ENCODE measurements at regions not wholly inside any gene's neighbourhood (a gene's known extent, or its start where the extent isn't known, plus 50 kb on each side); places are given as distances from the start of the nearest gene placed in this dataset.

DNA sequence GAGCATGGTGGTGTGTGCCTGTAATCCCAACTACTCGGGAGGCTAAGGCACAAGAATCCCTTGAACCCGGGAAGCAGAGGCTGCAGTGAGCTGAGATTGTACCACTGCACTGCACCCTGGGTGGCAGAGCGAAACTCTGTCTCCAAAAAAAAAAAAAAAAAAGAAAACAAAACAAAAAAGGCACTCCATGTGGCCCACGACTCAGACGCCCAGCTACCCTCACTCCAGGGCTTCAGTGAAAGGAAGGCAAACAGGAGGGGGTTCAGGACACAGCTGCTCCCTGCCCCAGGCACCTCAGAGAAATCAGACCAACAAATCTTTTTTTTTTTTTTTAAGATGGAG is 91.7 kb downstream of the LITAF start:
- TF ChIP-seq, protein P1, sequence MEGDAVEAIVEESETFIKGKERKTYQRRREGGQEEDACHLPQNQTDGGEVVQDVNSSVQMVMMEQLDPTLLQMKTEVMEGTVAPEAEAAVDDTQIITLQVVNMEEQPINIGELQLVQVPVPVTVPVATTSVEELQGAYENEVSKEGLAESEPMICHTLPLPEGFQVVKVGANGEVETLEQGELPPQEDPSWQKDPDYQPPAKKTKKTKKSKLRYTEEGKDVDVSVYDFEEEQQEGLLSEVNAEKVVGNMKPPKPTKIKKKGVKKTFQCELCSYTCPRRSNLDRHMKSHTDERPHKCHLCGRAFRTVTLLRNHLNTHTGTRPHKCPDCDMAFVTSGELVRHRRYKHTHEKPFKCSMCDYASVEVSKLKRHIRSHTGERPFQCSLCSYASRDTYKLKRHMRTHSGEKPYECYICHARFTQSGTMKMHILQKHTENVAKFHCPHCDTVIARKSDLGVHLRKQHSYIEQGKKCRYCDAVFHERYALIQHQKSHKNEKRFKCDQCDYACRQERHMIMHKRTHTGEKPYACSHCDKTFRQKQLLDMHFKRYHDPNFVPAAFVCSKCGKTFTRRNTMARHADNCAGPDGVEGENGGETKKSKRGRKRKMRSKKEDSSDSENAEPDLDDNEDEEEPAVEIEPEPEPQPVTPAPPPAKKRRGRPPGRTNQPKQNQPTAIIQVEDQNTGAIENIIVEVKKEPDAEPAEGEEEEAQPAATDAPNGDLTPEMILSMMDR (conservative IDR thresholded peaks at IDR 0.05 in 1 of 2, IDR thresholded peaks at IDR 0.05 in 1 of 2; ENCODE audit: extremely low read depth in 1 of 2, insufficient read depth in 1 of 2, low read depth in 1 of 2, low read length in 2 of 2): no peak
- no peak for TF ChIP-seq EZH2 (IDR thresholded peaks at IDR 0.05; ENCODE audit: borderline replicate concordance, low read length)

Data from mammary epithelial cell (primary cell).